GM10248 (cell line): ENCODE measurements at regions not wholly inside any gene's neighbourhood (a gene's known extent, or its start where the extent isn't known, plus 50 kb on each side); places are given as distances from the start of the nearest gene placed in this dataset.

ENCODE experiments used
- CTCF ChIA-PET: fragments of 300-600 bp; sonication (Branson Sonifier 250); formaldehyde crosslinking; extraction: SDS; loops from one replicate; lab custom pipeline; 2021; ENCODE audit warnings: antibody characterized with exemption; lab: Yijun Ruan, JAX
- POLR2A ChIA-PET: fragments of 350-650 bp; sonication (Branson Sonifier 250); formaldehyde crosslinking; extraction: SDS; loops from one replicate; lab custom pipeline; 2020; ENCODE audit warnings: antibody characterized with exemption; lab: Yijun Ruan, JAX
- DNase-seq: peaks from one replicate; pipeline ENCODE4 v3.0.0; 2012; ENCODE audit errors: extremely low spot score
- CTCF ChIP-seq: IDR thresholded peaks from 2 replicates; pipeline ENCODE4 v1.5.1; 2012; ENCODE audit warnings: mild to moderate bottlenecking, low read depth; ENCODE audit errors: extremely low read depth, missing control alignments, control extremely low read depth

GRCh38 chr10:33507662-33508425 is 173.4 kb upstream of the NRP1 start:
- ChIA-PET CTCF (no interaction called here), POLR2A (no interaction called here)
- DNase-seq = no peak
- no peak for TF ChIP-seq CTCF

- no peak for TF ChIP-seq CTCF
- ChIA-PET POLR2A (no interaction called here), CTCF (no interaction called here)
- DNase-seq = peak; percentile 24
Measured at GRCh38 chr10:33506838-33507661, 172.6 kb upstream of the NRP1 start.

DNA sequence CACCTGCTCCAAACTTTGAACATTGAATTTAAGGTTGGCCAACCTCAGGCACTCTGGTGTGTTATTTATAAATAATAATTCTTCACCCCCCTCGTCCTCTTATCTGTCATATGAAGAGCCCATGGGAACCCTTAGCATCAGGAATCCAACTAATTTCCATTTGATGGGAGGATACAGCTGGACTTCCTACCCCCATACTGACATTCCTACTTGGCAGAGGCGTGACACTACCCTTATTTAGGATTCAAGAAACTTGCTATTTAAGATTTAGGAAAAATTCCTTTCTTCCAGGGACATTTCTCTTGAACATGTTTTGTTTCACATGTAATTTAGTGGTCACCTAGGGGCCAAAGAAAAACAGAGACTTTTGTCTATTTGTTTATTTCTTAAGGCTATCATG is 171.9 kb upstream of the NRP1 start:
- TF ChIP-seq CTCF = no peak
- no peak for DNase-seq
- ChIA-PET CTCF (no interaction called here), POLR2A (no interaction called here)

DNA sequence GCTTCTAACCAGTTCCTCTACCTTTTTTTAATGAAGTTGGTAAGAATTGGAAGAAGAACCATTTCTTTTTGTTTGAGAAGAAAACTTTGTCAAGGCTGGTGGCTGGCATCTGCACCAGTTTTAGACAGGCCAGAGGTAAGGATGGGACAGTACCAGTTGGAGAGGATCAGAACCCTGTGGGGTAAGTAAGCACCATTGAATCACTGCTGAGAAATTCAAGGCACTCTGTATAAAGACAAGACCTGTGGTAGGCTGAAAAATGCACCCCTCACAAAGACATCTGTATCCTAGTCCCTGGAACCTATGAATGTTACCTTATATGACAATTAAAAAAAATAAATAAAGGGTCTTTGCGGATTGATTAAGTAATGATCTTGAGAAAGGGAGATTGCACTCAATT is 166.7 kb upstream of the NRP1 start:
- TF ChIP-seq CTCF = no peak
- CTCF ChIA-PET = no interaction called here

GRCh38 chr10:33498391-33498891 is 164.0 kb upstream of the NRP1 start:
- no peak for TF ChIP-seq CTCF
- no peak for DNase-seq
- ChIA-PET POLR2A (no interaction called here), CTCF (no interaction called here)

More for the DNA sequence above, 166.7 kb upstream of the NRP1 start:
- POLR2A ChIA-PET = no interaction called here
- no peak for DNase-seq

GRCh38 chr10:33497338-33497737 is 162.9 kb upstream of the NRP1 start:
- TF ChIP-seq CTCF = no peak
- CTCF ChIA-PET = no interaction called here
- no peak for DNase-seq
- POLR2A ChIA-PET = no interaction called here
